ENCODE measurements at regions not wholly inside any gene's neighbourhood (a gene's known extent, or its start where the extent isn't known, plus 50 kb on each side); places are given as distances from the start of the nearest gene placed in this dataset.
"Not testable (repeated sequence)": the region's sequence is repeated elsewhere in the genome, so short reads cannot be mapped to it uniquely, and the experiment has no call there.

- DNase-seq: no peak
Observed at GRCh38 chr10:101280511-101280910, 51.2 kb upstream of the LBX1 start.

DNA sequence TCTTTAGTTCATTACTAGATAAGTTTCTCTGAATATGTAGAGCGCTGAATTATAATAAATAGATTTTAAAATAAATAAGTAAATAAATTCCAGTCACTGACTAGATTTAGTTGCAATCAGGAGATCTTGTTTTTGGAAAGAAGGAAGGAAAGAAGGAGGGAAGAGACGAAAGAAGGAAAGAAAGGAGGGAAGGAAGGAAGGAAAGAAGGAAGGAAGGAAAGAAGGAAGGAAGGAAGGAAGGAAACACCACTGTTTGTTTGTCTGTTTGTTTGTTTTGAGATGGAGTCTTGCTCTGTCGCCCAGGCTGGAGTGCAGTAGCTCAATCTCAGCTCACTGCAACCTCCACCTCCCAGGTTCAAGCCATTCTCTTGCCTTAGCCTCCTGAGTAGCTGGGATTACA is 51.7 kb upstream of the LBX1 start:
- DNase-seq: not testable (repeated sequence)

GRCh38 chr10:101282947-101283346 is 53.7 kb upstream of the LBX1 start:
- DNase-seq: no peak

GRCh38 chr10:101283762-101284100 is 54.5 kb upstream of the LBX1 start:
- DNase-seq: no peak

GRCh38 chr10:101284101-101284743 is 55.0 kb upstream of the LBX1 start:
- DNase-seq: peak in 1 of 14 donors; percentile 4

- DNase-seq: no peak
Observed at GRCh38 chr10:101284744-101285463, 55.6 kb upstream of the LBX1 start.

DNA sequence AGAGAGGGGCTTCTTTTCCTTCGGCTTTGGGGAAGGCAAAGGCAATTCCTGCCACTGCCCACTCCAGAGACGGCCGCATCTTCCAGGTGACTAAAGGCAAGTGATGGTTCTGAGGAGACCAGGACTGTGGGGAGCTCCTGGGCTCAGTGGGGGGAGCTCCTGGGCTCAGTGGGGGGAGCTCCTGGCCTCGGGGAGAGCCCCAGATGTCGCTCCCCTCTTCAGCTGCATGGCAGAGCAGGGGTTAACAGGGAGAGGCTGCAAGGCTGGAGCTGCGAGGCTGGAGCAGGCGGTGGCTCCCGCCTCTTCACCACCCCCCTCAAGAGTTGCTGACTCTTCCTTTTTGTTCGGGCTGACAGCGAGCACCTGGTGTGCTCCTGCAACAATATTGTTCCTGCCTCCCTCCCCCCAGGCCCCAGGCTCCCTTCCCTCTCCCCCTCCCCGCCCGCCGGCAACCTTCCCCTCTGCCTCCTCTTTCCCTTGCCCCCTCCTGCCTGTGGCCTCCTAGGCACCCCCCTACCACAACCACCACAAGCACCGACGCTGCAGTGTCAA is 56.3 kb upstream of the LBX1 start:
- DNase-seq: no peak

DNA sequence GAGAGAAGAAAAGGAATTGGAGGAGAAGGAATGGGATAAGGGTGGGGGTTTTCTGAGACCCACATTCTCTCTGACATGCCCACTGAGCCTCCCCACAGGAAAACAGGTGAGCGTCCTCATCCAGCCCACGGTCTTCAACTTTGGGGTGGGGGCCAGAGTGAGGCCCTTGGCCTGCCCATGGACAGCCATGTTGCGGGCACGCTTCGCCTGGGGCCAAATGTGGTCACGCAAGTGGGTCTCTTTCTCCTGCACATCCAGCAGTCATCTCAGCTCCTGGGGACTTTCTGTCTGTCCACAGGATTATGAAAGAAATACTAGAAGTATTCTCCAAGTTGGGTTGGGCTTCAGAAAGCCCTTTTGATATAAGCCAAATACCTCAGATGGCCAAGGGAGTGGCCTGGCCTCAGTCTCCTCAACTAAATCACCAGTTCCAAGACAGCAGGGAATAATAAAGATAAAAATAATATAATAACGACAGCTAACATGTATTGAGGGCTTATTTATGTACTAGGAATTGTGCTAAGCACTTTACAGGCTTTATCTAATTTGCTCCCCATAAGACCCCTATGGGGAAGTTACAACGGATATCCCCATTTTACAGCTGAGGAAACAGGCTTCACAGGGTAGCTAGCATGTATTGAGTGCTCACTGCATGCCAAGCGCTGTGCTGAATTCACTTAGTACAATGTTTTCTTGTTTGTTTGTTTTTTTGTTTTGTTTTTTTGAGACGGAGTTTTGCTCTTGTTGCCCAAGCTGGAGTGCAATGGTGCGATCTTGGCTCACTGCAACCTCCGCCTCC is 57.2 kb upstream of the LBX1 start:
- DNase-seq: no peak

DNA sequence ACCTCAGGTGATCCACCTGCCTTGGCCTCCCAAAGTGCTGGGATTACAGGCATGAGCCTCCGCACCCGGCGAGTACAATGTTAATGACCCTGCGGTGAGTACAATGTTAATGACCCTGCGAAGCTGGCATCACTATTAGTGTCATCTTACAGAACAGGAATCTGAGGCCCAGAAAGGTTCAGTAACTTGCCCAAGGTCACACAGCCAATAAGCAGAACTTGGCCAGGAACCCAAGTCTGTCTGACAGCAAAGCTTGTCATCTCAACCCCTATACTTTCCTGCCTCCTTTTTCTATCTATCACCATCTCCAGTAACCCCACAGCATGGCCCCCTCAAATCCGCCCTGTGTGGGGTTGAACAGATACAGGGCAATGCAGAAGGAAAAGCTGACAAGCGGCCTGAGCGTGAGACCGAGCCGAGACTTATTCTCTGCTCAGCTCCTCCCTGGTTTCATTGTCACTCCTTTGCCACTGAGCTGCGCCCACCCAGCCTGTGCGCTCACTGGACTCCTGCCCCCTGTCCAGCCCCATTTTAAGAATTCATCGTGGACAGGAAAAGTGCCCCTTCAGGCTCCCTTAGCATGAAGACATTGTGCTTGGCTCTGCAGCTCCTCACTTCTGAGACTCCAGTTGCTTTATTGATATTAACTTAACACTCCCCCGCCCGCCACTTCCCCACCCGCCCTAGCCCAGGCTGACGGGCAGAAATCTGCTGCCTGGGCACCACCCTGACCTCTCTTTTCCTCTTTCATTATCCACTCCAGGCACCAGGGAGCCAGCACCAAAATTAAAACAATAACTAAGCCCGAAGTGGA is 58.1 kb upstream of the LBX1 start:
- DNase-seq: no peak

DNA sequence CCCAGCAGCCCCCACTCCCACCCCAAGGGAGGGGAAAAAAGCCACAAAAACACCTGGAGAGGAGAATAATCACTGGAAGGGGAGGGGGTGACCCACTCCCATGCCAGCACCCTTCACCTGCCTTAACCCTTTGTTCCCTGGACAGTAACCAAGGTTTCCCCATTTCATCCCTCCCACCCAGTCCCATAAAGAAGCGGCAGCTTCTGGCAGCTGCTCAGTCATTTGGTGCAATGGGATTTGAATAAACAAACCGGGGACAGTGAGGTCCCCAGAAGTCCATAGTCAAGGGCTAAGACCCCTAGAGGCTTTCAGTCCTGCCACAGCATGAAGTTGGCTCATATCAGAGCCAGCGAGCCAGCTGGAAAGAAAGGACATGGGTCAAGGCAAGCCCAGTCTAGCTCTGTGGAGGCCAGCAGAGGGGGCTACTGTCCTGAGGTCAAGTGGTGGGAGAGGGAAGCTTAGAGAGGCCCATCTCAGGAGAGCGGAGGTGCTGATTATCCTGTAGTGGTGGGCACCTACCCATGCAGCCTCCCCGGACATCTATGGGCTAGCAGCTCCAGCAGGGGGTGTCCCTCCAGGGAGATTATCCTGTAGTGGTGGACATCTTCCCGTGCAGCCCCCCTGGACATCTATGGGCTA is 58.9 kb upstream of the LBX1 start:
- peak in 7 of 14 donors; percentile 4 to 27 (median 13) for DNase-seq

DNA sequence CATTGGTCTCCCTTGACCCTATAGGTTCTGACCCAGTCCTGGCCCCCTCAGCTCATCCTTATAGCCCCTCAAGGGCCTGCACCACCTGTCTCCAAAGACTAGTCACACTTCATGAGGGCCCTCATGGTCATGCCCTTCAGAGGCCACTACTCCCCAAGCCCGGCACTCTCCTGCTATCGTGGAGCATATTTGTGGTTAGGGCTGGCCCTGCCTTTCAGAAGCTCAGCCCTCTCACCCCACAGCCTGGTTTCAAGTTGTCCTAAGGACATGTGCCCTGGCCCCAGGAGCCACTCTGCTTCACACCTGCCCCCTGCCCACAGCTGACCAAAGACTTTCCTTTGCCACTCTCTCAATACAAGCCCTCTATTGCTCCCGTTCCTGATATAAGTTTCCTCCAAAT is 60.3 kb upstream of the LBX1 start:
- no peak for DNase-seq

DNA sequence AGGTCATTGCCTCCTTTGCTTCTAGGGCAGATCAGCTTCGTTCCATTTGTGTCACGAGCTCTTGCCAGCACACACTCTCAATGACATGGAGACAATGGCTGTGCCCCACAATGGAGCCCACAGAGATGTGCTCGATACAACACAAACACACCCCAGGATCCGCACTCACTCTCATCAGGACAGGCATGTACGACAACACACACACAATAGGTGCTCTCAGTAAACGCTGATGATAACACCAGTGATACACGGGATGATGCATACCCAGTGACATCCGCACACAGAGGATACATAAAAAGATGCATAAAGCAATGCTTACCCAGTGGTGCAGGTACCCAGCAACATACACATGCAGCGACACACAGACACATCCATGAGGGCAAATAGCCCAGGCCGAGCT is 61.2 kb upstream of the LBX1 start:
- DNase-seq: no peak

- no peak for DNase-seq
Observed at GRCh38 chr10:101290881-101291280, 61.6 kb upstream of the LBX1 start.

- peak in 8 of 14 donors; percentile 18 to 56 (median 36) for DNase-seq
Observed at GRCh38 chr10:101291331-101292193, 62.3 kb upstream of the LBX1 start.

DNA sequence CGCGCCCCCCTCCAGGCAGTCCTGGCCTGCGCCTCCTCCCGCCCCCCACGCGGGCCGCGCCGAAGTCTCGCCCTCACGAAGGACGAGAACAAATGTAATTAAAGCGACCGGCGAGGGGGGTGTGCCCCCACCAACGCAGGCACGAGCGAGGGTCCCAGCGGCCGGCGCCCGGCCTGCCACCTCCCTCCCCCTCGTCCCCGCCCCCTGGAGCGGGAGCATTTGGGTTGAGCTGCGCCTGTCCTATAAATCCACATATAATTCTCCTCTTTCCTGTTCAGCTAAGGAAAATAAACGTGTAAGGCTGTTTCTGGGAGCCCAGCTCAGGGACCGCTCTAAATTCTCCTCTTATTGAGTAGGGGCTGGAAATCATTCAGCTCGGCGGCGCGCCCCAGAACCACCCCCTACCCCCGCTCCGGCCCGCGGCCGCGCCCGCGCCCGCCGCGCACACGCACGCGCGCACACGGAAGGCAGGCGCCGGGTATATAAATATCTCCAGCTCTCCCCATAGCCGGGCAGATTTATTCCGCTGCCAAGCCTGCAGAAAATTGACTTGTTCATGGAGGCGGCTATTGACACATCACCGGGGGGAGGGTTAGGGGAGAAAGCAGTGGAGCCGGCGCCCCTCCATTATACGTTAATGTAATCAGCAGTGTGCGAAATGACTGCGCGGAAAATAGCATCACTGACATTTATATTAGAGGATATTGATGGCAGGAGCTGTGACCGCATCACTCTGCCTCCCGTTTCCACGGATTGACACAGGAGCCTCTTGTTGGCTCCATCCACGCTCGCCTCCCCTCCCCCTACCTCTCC is 61.6 kb upstream of the BTRC start:
- peak in 7 of 14 donors; percentile 21 to 84 (median 42) for DNase-seq

GRCh38 chr10:101293007-101293723 is 60.8 kb upstream of the BTRC start:
- peak in 2 of 14 donors; percentile 25 to 74 for DNase-seq

GRCh38 chr10:101294109-101294508 is 59.9 kb upstream of the BTRC start:
- DNase-seq: no peak

GRCh38 chr10:101295261-101295660 is 58.7 kb upstream of the BTRC start:
- peak in 5 of 14 donors; percentile 10 to 25 (median 14) for DNase-seq

DNA sequence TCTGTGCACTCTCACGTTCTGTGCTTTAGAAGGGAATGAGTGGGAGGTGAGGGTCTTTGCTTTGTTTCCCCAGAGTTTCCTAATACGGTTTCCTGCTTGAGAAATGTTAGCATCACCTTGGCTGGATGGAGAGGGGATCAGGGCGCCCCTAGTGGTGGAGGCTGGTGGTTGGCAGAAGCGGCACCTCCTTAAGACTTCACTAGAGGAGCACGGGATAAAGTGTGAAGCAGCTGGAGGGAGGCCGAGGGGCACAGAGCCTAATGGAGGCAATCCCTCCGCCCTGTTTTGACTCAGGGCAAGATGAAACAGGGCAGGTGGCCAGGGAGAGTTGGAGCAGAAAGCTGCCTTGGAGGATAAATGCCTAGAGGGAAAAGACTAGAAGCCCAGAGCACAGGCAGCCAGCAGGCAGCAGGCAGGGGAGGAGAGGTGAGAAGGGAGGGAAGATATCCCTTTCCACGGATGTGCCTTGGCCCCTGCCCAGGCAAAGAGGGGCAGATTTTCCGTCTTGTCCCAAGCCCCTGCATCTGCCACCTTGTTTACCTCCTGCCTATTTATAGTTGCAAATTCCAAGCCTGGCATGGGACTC is 56.0 kb upstream of the BTRC start:
- DNase-seq: peak in 11 of 14 donors; percentile 17 to 71 (median 33)
